GM12892 (cell line): ENCODE measurements at regions not wholly inside any gene's neighbourhood (a gene's known extent, or its start where the extent isn't known, plus 50 kb on each side); places are given as distances from the start of the nearest gene placed in this dataset.

Source experiments
- POLR2A ChIP-seq: IDR thresholded peaks from 2 replicates; pipeline ENCODE4 v1.6.1; 2011; ENCODE audit warnings: low read depth, low read length, control low read depth
- POLR2AphosphoS5 ChIP-seq: IDR thresholded peaks from 2 replicates; pipeline ENCODE4 v1.6.1; 2011; ENCODE audit warnings: low read depth, low read length, control low read depth

- no peak for TF ChIP-seq POLR2AphosphoS5
- no peak for TF ChIP-seq POLR2A
Measured at GRCh38 chr2:137809837-137810236, 154.4 kb upstream of the HNMT start.
